Testis (tissue), 2 donors: ENCODE measurements at regions not wholly inside any gene's neighbourhood (a gene's known extent, or its start where the extent isn't known, plus 50 kb on each side); places are given as distances from the start of the nearest gene placed in this dataset.

ENCODE experiments used
- CTCF ChIP-seq, 3 experiments: fragments of 450-650 bp in 2 of 3; fragments of 200-600 bp in 1 of 3; sonication (generic) in 1 of 3; IDR thresholded peaks; one replicate each; pipeline ENCODE4 v1.5.1; 2016 to 2019; ENCODE audit warnings: antibody characterized with exemption in 3 of 3, mild to moderate bottlenecking in 2 of 3, moderate library complexity in 1 of 3
- POLR2A ChIP-seq: fragments of 450-650 bp; IDR thresholded peaks from one replicate; pipeline ENCODE4 v1.6.1; 2017; ENCODE audit warnings: antibody characterized with exemption, mild to moderate bottlenecking, moderate library complexity

GRCh38 chr4:112802780-112803179 is 165.8 kb downstream of the LARP7 start:
- no peak for TF ChIP-seq CTCF (IDR thresholded peaks at IDR 0.05)
- TF ChIP-seq POLR2A: no peak
